ENCODE measurements at regions not wholly inside any gene's neighbourhood (a gene's known extent, or its start where the extent isn't known, plus 50 kb on each side); places are given as distances from the start of the nearest gene placed in this dataset.
A peak's percentile ranks its signal among the peaks of the same experiment; 100 is the strongest.

GRCh38 chr17:73956595-73957465 is 246.6 kb upstream of the RPL38 start:
- no peaks in the 10 kb centered on the region for H3K36me3 ChIP-seq
- no peaks in the 10 kb centered on the region for H3K4me1 ChIP-seq
- peaks cover 0 to 11% of the 10 kb centered on the region in 2 donors for H3K27me3 ChIP-seq
- 56% methylated on average over 10 of the region's 15 CpGs for WGBS (ENCODE audit: insufficient coverage, low coverage, low lambda C conversion rate, missing lambda C conversion rate)
- no peak overlapping the region for H3K4me3 ChIP-seq
- no peak overlapping the region for H3K27ac ChIP-seq
- DNase-seq (peak; percentile 56 to 68 (median 61)), ATAC-seq (peak; percentile 77 to 82 (median 80))
- H3K9me3 ChIP-seq, result no peaks in the 10 kb centered on the region
- intact Hi-C loops (cut with DNase I), result loop anchor here in 1 of 2 donors (10.0 kb wide), 1 partner anchor 522 kb away; no protein-coding TSS in a partner anchor
- TF ChIP-seq CTCF (IDR thresholded peaks at IDR 0.05) (peak; percentile 44 to 70 (median 56)), POLR2A (IDR thresholded peaks at IDR 0.05) (no peak)

- H3K9me3 ChIP-seq, result no peaks in the 10 kb centered on the region
- TF ChIP-seq CTCF (IDR thresholded peaks at IDR 0.05) (no peak), POLR2A (IDR thresholded peaks at IDR 0.05) (no peak)
- peaks cover 0 to 5% of the 10 kb centered on the region in 2 donors for H3K27me3 ChIP-seq
- intact Hi-C loops (cut with DNase I), result loop anchor here in 1 of 2 donors (10.0 kb wide), 1 partner anchor 523 kb away; no protein-coding TSS in a partner anchor
- H3K4me1 ChIP-seq, result no peaks in the 10 kb centered on the region
- H3K36me3 ChIP-seq, result no peaks in the 10 kb centered on the region
- ATAC-seq (no peak), DNase-seq (no peak)
- 28% methylated on average over 5 of the region's 6 CpGs for WGBS (ENCODE audit: insufficient coverage, low coverage, low lambda C conversion rate, missing lambda C conversion rate)
- no peak overlapping the region for H3K4me3 ChIP-seq
- H3K27ac ChIP-seq, result no peak overlapping the region
Measured at GRCh38 chr17:73957564-73957963, 245.9 kb upstream of the RPL38 start.

GRCh38 chr17:73958453-73958852 is 245.0 kb upstream of the RPL38 start:
- no peak for TF ChIP-seq CTCF (IDR thresholded peaks at IDR 0.05)
- no peak for TF ChIP-seq POLR2A (IDR thresholded peaks at IDR 0.05)
- ATAC-seq (no peak), DNase-seq (no peak)
- 38% methylated on average over 4 of the region's 4 CpGs for WGBS (ENCODE audit: insufficient coverage, low coverage, low lambda C conversion rate, missing lambda C conversion rate)
- Histone ChIP-seq H3K36me3 (no peaks in the 10 kb centered on the region), H3K4me3 (no peak overlapping the region), H3K9me3 (no peaks in the 10 kb centered on the region), H3K27me3 (peaks cover 0 to 5% of the 10 kb centered on the region in 2 donors), H3K27ac (no peak overlapping the region), H3K4me1 (no peaks in the 10 kb centered on the region)
- intact Hi-C loops (cut with DNase I), result loop anchor here in 1 of 2 donors (10.0 kb wide), 1 partner anchor 524 kb away; no protein-coding TSS in a partner anchor

GRCh38 chr17:73960469-73960868 is 243.0 kb upstream of the RPL38 start:
- no peak for TF ChIP-seq POLR2A (IDR thresholded peaks at IDR 0.05)
- TF ChIP-seq CTCF (IDR thresholded peaks at IDR 0.05), result no peak
- H3K27ac ChIP-seq, result no peak overlapping the region
- H3K9me3 ChIP-seq, result no peaks in the 10 kb centered on the region
- H3K27me3 ChIP-seq, result no peaks in the 10 kb centered on the region
- ATAC-seq (no peak), DNase-seq (no peak)
- no peaks in the 10 kb centered on the region for H3K4me1 ChIP-seq
- H3K36me3 ChIP-seq, result no peaks in the 10 kb centered on the region
- intact Hi-C loops (cut with DNase I), result no loop called here
- H3K4me3 ChIP-seq, result no peak overlapping the region

Data from right lobe of liver (tissue), 6 donors.